ENCODE measurements at regions not wholly inside any gene's neighbourhood (a gene's known extent, or its start where the extent isn't known, plus 50 kb on each side); places are given as distances from the start of the nearest gene placed in this dataset.

- TF ChIP-seq MYC (IDR thresholded peaks at IDR 0.05; ENCODE audit: low read depth, low read length) (no peak), CTCF (IDR thresholded peaks at IDR 0.05; ENCODE audit: low read depth, low read length) (no peak)
Observed at GRCh38 chr13:103473081-103473480, 406.9 kb upstream of the SLC10A2 start.

Measured in NB4 (cell line).